Fibroblast of upper back skin (primary cell): ENCODE measurements at regions not wholly inside any gene's neighbourhood (a gene's known extent, or its start where the extent isn't known, plus 50 kb on each side); places are given as distances from the start of the nearest gene placed in this dataset.
"Not testable (repeated sequence)": the region's sequence is repeated elsewhere in the genome, so short reads cannot be mapped to it uniquely, and the experiment has no call there.

ENCODE experiments used
- DNase-seq: peaks from one replicate; pipeline ENCODE4 v3.0.0-alpha.2; 2013

- no peak for DNase-seq
These were observed 155.4 kb upstream of the VWC2 start for GRCh38 chr7:49618028-49618427.

- DNase-seq = no peak
These were observed 149.5 kb upstream of the VWC2 start for GRCh38 chr7:49623943-49624342.

- DNase-seq = no peak
These were observed 148.8 kb upstream of the VWC2 start for GRCh38 chr7:49624611-49625010.

- DNase-seq = no peak
These were observed 142.9 kb upstream of the VWC2 start for GRCh38 chr7:49630513-49630912.

GRCh38 chr7:49631071-49631815 lies 142.2 kb upstream of the VWC2 start:
- no peak for DNase-seq

GRCh38 chr7:49631960-49632359 lies 141.5 kb upstream of the VWC2 start:
- no peak for DNase-seq

GRCh38 chr7:49635800-49636199 lies 137.6 kb upstream of the VWC2 start:
- DNase-seq = no peak

- no peak for DNase-seq
These were observed 137.0 kb upstream of the VWC2 start for GRCh38 chr7:49636400-49636799.

GRCh38 chr7:49638166-49638565 lies 135.3 kb upstream of the VWC2 start:
- DNase-seq = no peak

GRCh38 chr7:49639068-49639593 lies 134.3 kb upstream of the VWC2 start:
- no peak for DNase-seq

GRCh38 chr7:49639808-49640207 lies 133.6 kb upstream of the VWC2 start:
- DNase-seq = no peak

- no peak for DNase-seq
These were observed 130.1 kb upstream of the VWC2 start for GRCh38 chr7:49643321-49643720.

GRCh38 chr7:49643736-49644135 lies 129.7 kb upstream of the VWC2 start:
- no peak for DNase-seq

- DNase-seq = no peak
These were observed 128.9 kb upstream of the VWC2 start for GRCh38 chr7:49644396-49645166.

- DNase-seq = no peak
These were observed 128.1 kb upstream of the VWC2 start for GRCh38 chr7:49645296-49645695.

GRCh38 chr7:49660170-49660783 lies 113.2 kb upstream of the VWC2 start:
- DNase-seq = no peak

GRCh38 chr7:49660976-49661375 lies 112.5 kb upstream of the VWC2 start:
- no peak for DNase-seq

GRCh38 chr7:49665963-49666362 lies 107.5 kb upstream of the VWC2 start:
- not testable (repeated sequence) for DNase-seq

- no peak for DNase-seq
These were observed 106.7 kb upstream of the VWC2 start for GRCh38 chr7:49666764-49667163.

GRCh38 chr7:49669285-49669684 lies 104.2 kb upstream of the VWC2 start:
- no peak for DNase-seq

GRCh38 chr7:49669692-49670260 lies 103.7 kb upstream of the VWC2 start:
- no peak for DNase-seq

- DNase-seq = no peak
These were observed 102.4 kb upstream of the VWC2 start for GRCh38 chr7:49670991-49671390.

GRCh38 chr7:49692516-49692915 lies 80.9 kb upstream of the VWC2 start:
- DNase-seq = no peak
